Smooth muscle cell (in vitro differentiated cells): ENCODE measurements at regions not wholly inside any gene's neighbourhood (a gene's known extent, or its start where the extent isn't known, plus 50 kb on each side); places are given as distances from the start of the nearest gene placed in this dataset.

Experiments
- DNase-seq: peaks from one replicate; lab custom pipeline; 2025; ENCODE audit not compliant: unreplicated experiment; lab: John Stamatoyannopoulos, UW
- H2AFZ ChIP-seq: fragments of 200-600 bp; sonication (generic); 2 replicates; pipeline ENCODE4 v1.6.0; 2016; ENCODE audit warnings: antibody characterized with exemption, low read depth, mild to moderate bottlenecking
- H3F3A ChIP-seq: fragments of 200-600 bp; sonication (generic); 2 replicates; pipeline ENCODE4 v1.6.0; 2017; ENCODE audit warnings: antibody characterized with exemption, low read depth
- H3K27ac ChIP-seq: fragments of 200-600 bp; sonication (generic); 2 replicates; pipeline ENCODE4 v1.5.1; 2016; ENCODE audit warnings: low read depth, mild to moderate bottlenecking
- H3K27me3 ChIP-seq: fragments of 200-600 bp; sonication (generic); 2 replicates; pipeline ENCODE4 v1.6.1; 2016; ENCODE audit warnings: low read depth, mild to moderate bottlenecking
- H3K36me3 ChIP-seq: fragments of 200-600 bp; sonication (generic); 2 replicates; pipeline ENCODE4 v1.5.1; 2016; ENCODE audit warnings: low read depth
- H3K4me1 ChIP-seq: fragments of 200-600 bp; sonication (generic); 2 replicates; pipeline ENCODE4 v1.5.1; 2016; ENCODE audit warnings: low read depth
- H3K4me2 ChIP-seq: fragments of 200-600 bp; sonication (generic); 2 replicates; pipeline ENCODE4 v1.6.0; 2016; ENCODE audit warnings: mild to moderate bottlenecking
- H3K4me3 ChIP-seq: fragments of 200-600 bp; sonication (generic); 2 replicates; pipeline ENCODE4 v1.5.1; 2016; ENCODE audit warnings: mild to moderate bottlenecking
- H3K79me2 ChIP-seq: fragments of 200-600 bp; sonication (generic); 2 replicates; pipeline ENCODE4 v1.6.0; 2016; ENCODE audit warnings: low read depth, mild to moderate bottlenecking
- H3K9ac ChIP-seq: fragments of 200-600 bp; sonication (generic); 2 replicates; pipeline ENCODE4 v1.6.0; 2016; ENCODE audit warnings: low read depth
- H3K9me3 ChIP-seq: fragments of 200-600 bp; sonication (generic); replicated peaks from 2 replicates; pipeline ENCODE4 v1.5.1; 2016; ENCODE audit warnings: low read depth
- H4K20me1 ChIP-seq: fragments of 200-600 bp; sonication (generic); 2 replicates; pipeline ENCODE4 v1.6.0; 2016; ENCODE audit warnings: low read depth
- WGBS: methylation state at CpG from one replicate; pipeline ENCODE4 v1.1.7; 2016; ENCODE audit warnings: low lambda C conversion rate; 5-methylcytosine and 5-hydroxymethylcytosine counted together
- TF ChIP-seq, protein P1 (sequence below): fragments of 200-600 bp; sonication (generic); IDR thresholded peaks from 2 replicates; pipeline ENCODE4 v1.5.1; 2017; ENCODE audit warnings: borderline replicate concordance, mild to moderate bottlenecking, antibody characterized with exemption; ENCODE audit not compliant: insufficient read depth, poor library complexity, severe bottlenecking

DNA sequence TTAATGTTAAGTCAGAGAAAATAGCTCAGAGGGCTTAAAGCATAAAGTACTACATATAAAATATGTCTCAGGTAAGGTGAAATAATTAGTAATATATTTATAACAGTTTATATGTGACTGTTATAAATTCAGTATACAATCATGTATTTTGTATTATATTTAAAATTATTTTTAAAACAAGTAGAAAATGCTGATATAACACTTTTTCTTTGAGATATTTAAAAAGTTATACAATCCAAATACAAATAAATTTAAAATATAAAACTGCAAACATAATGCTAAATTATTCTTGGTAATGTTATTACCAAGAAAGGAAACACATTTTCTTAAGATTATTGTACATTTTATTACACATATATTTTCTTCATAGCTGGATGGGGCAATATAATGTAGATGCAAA lies 539.9 kb upstream of the CDH9 start:
- Histone ChIP-seq H2AFZ (no peak overlapping the region), H3K4me1 (no peaks in the 10 kb centered on the region), H3K4me3 (no peak overlapping the region), H3K4me2 (no peak overlapping the region), H3K27me3 (no peaks in the 10 kb centered on the region), H4K20me1 (no peaks in the 10 kb centered on the region), H3K9ac (no peak overlapping the region), H3F3A (no peaks in the 10 kb centered on the region), H3K36me3 (no peaks in the 10 kb centered on the region), H3K9me3 (no peaks in the 10 kb centered on the region), H3K79me2 (no peaks in the 10 kb centered on the region), H3K27ac (no peak overlapping the region)
- DNase-seq: no peak
- TF ChIP-seq, protein P1, sequence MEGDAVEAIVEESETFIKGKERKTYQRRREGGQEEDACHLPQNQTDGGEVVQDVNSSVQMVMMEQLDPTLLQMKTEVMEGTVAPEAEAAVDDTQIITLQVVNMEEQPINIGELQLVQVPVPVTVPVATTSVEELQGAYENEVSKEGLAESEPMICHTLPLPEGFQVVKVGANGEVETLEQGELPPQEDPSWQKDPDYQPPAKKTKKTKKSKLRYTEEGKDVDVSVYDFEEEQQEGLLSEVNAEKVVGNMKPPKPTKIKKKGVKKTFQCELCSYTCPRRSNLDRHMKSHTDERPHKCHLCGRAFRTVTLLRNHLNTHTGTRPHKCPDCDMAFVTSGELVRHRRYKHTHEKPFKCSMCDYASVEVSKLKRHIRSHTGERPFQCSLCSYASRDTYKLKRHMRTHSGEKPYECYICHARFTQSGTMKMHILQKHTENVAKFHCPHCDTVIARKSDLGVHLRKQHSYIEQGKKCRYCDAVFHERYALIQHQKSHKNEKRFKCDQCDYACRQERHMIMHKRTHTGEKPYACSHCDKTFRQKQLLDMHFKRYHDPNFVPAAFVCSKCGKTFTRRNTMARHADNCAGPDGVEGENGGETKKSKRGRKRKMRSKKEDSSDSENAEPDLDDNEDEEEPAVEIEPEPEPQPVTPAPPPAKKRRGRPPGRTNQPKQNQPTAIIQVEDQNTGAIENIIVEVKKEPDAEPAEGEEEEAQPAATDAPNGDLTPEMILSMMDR: no peak

DNA sequence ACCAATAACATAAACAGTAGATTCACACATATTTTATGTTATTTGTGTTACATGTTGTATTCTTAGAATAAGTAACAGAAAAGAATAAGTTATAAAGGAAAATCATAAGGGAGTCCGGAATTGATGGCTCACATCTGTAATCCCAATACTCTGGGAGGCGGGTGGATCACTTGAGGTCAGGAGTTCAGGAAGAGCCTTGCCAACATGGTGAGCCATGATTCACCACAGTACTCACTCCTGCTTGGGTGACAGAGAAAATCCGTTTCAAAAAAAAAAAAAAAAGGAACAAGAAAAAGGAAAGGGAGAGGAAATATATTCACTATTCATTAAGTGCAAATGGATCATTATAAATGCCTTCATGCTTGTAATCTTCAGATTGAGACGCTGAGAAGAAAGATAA lies 533.3 kb upstream of the CDH9 start:
- Histone ChIP-seq H4K20me1 (no peaks in the 10 kb centered on the region), H3K4me3 (no peak overlapping the region), H3K27ac (no peak overlapping the region), H3F3A (no peaks in the 10 kb centered on the region), H3K79me2 (no peaks in the 10 kb centered on the region), H3K4me1 (no peaks in the 10 kb centered on the region), H3K27me3 (no peaks in the 10 kb centered on the region), H3K9ac (no peak overlapping the region), H3K36me3 (no peaks in the 10 kb centered on the region), H2AFZ (no peak overlapping the region), H3K9me3 (no peaks in the 10 kb centered on the region), H3K4me2 (no peak overlapping the region)
- TF ChIP-seq, protein P1: no peak
- DNase-seq: no peak
- 83% methylated on average over 4 of the region's 4 CpGs for WGBS

- 86% methylated on average over 2 of the region's 2 CpGs for WGBS
- Histone ChIP-seq H3K4me3 (no peak overlapping the region), H3K4me1 (no peaks in the 10 kb centered on the region), H4K20me1 (no peaks in the 10 kb centered on the region), H3K9me3 (no peaks in the 10 kb centered on the region), H3K9ac (no peak overlapping the region), H3K79me2 (no peaks in the 10 kb centered on the region), H3K4me2 (no peak overlapping the region), H3K27me3 (no peaks in the 10 kb centered on the region), H3F3A (no peaks in the 10 kb centered on the region), H2AFZ (no peak overlapping the region), H3K36me3 (no peaks in the 10 kb centered on the region), H3K27ac (no peak overlapping the region)
- TF ChIP-seq, protein P1: no peak
- DNase-seq: no peak
Observed at GRCh38 chr5:27568811-27569210, 530.4 kb upstream of the CDH9 start.

GRCh38 chr5:27561408-27561807 lies 523.0 kb upstream of the CDH9 start:
- TF ChIP-seq, protein P1: no peak
- Histone ChIP-seq H4K20me1 (no peaks in the 10 kb centered on the region), H3K9ac (no peak overlapping the region), H3F3A (no peaks in the 10 kb centered on the region), H3K9me3 (no peaks in the 10 kb centered on the region), H3K4me3 (no peak overlapping the region), H3K36me3 (no peaks in the 10 kb centered on the region), H3K27me3 (no peaks in the 10 kb centered on the region), H3K4me2 (no peak overlapping the region), H3K27ac (no peak overlapping the region), H2AFZ (no peak overlapping the region), H3K79me2 (no peaks in the 10 kb centered on the region), H3K4me1 (no peaks in the 10 kb centered on the region)
- DNase-seq: no peak
- WGBS: 95% methylated on average over 15 of the region's 16 CpGs
